Right lobe of liver (tissue), 6 donors: ENCODE measurements at regions not wholly inside any gene's neighbourhood (a gene's known extent, or its start where the extent isn't known, plus 50 kb on each side); places are given as distances from the start of the nearest gene placed in this dataset.

Experiments used
- ATAC-seq, 4 donors: fragments of 200-7000 bp; cut with Tn5 transposase; one replicate each; pipeline ENCODE4 v1.9.1; 2020; ENCODE audit warnings: mild to moderate bottlenecking in 4 of 4, moderate library complexity in 4 of 4
- DNase-seq, 3 donors: peaks; one replicate each; pipeline ENCODE4 v3.0.0-alpha.2; 2020
- H3K27ac ChIP-seq, 3 donors: fragments of 200-600 bp; one replicate each; pipeline ENCODE4 v1.8.0; 2022
- H3K27me3 ChIP-seq, 2 donors: fragments of 200-600 bp; one replicate each; pipeline ENCODE4 v1.8.0; 2022
- H3K36me3 ChIP-seq, 4 donors: fragments of 200-600 bp; sonication (generic) in 1 of 4; one replicate each; pipeline versions ENCODE4 v1.5.1 to v1.8.0; 2017 to 2022; ENCODE audit warnings: control low read depth in 1 of 4
- H3K4me1 ChIP-seq, 4 donors: fragments of 200-600 bp; sonication (generic) in 1 of 4; one replicate each; pipeline versions ENCODE4 v1.5.1 to v1.8.0; 2017 to 2022; ENCODE audit warnings: control low read depth in 1 of 4
- H3K4me3 ChIP-seq, 3 donors: fragments of 200-600 bp; one replicate each; pipeline ENCODE4 v1.8.0; 2022
- H3K9me3 ChIP-seq, 4 donors: fragments of 200-600 bp; sonication (generic) in 1 of 4; one replicate each; pipeline versions ENCODE4 v1.5.1 to v1.8.0; 2017 to 2022; ENCODE audit warnings: control low read depth in 1 of 4
- POLR2A ChIP-seq: fragments of 450-650 bp; IDR thresholded peaks from one replicate; pipeline ENCODE4 v1.6.1; 2017; ENCODE audit warnings: antibody characterized with exemption, mild to moderate bottlenecking
- WGBS: methylation state at CpG from one replicate; pipeline ENCODE4 v1.1.6; 2018; ENCODE audit warnings: low coverage, low lambda C conversion rate; ENCODE audit not compliant: insufficient coverage; ENCODE audit errors: missing lambda C conversion rate; 5-methylcytosine and 5-hydroxymethylcytosine counted together
- intact Hi-C, 2 donors: fragments of 100-400 bp; cut with DNase I; formaldehyde crosslinking; loops; one replicate each; pipeline versions ENCODE4 v1.11.2 to v1.14.1; 2022
- TF ChIP-seq, protein P1 (sequence below), 4 donors: fragments of 200-600 bp in 3 of 4; fragments of 450-650 bp in 1 of 4; IDR thresholded peaks; one replicate each; pipeline versions ENCODE4 v1.5.1 to v1.8.0; 2016 to 2022; ENCODE audit warnings: antibody characterized with exemption in 4 of 4, mild to moderate bottlenecking in 2 of 4
- donor health status: DM: no; HTN: yes; CAD: no.
- donor health status: DM: no; HTN: no; CAD: no.
- donor health status: DM: no; HTN: no; CAD: no.
- donor health status: DM: no; HTN: yes; CAD: no.
- donor health status: DM: no; HTN: yes; CAD: no.

DNA sequence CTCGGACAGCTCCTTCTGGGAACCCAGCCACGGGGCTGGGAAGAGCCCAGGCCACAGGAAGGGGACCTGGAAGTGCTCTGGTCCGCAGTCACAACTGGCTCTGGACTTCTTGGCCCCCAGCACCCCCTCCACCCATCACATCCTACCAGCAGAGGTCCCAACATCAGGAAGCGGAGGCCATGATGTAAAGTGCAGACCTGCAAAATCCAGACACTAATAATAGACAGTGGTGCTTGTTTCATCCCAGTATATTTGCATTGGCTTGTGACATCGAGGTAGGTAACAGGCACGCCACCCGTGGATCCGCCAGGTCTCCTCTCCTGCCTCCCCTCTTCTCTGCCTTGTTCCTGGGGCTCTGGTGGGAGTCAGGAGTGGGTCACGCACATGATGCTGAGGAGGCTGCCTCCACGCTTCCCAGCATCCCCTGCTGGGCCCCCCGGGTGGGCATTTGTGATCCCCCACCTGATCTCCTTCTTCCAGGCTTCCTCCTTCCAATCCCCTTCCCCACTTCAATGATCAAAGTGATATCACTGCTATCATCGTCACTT, 1454.0 kb downstream of the BRD1 start:
- Histone ChIP-seq H3K36me3 (no peaks in the 10 kb centered on the region), H3K27ac (no peak overlapping the region), H3K4me1 (peaks cover 0 to 16% (median 0%) of the 10 kb centered on the region in 4 donors), H3K9me3 (no peaks in the 10 kb centered on the region), H3K27me3 (no peaks in the 10 kb centered on the region), H3K4me3 (no peak overlapping the region)
- intact Hi-C loops: no loop called here
- DNase-seq (peak in 1 of 3 donors; percentile 18), ATAC-seq (no peak)
- 53% methylated on average over 8 of the region's 12 CpGs for WGBS
- no peak for TF ChIP-seq POLR2A
- TF ChIP-seq, protein P1, sequence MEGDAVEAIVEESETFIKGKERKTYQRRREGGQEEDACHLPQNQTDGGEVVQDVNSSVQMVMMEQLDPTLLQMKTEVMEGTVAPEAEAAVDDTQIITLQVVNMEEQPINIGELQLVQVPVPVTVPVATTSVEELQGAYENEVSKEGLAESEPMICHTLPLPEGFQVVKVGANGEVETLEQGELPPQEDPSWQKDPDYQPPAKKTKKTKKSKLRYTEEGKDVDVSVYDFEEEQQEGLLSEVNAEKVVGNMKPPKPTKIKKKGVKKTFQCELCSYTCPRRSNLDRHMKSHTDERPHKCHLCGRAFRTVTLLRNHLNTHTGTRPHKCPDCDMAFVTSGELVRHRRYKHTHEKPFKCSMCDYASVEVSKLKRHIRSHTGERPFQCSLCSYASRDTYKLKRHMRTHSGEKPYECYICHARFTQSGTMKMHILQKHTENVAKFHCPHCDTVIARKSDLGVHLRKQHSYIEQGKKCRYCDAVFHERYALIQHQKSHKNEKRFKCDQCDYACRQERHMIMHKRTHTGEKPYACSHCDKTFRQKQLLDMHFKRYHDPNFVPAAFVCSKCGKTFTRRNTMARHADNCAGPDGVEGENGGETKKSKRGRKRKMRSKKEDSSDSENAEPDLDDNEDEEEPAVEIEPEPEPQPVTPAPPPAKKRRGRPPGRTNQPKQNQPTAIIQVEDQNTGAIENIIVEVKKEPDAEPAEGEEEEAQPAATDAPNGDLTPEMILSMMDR (IDR thresholded peaks at IDR 0.05): no peak

DNA sequence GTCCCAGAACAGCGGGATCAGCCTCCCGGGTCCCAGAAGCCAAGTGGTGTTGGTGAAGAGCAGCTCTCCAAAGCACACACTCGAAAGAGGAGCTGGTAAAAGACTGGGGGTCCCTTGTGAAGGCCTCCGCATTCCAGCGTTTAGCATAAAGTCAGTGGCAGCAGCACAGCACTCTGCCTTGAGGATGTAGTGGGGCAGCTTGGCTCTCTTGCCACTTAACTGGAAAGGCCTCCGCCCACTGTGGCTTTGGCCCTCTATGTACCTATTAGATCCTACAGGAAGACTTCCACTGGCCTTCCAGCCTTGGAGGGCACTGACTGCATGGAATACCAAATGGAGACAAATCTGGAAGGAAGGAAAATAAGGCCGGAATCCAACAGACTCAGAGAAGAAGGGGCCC, 1455.3 kb downstream of the BRD1 start:
- intact Hi-C loops: no loop called here
- ATAC-seq: no peak
- no peak overlapping the region for H3K27ac ChIP-seq
- no peak overlapping the region for H3K4me3 ChIP-seq
- 69% methylated on average over 5 of the region's 7 CpGs for WGBS
- no peaks in the 10 kb centered on the region for H3K27me3 ChIP-seq
- no peak for TF ChIP-seq POLR2A
- TF ChIP-seq, protein P1 (IDR thresholded peaks at IDR 0.05): no peak
- no peaks in the 10 kb centered on the region for H3K36me3 ChIP-seq
- no peaks in the 10 kb centered on the region for H3K9me3 ChIP-seq
- H3K4me1 ChIP-seq: peaks cover 0 to 16% (median 0%) of the 10 kb centered on the region in 4 donors
- DNase-seq: no peak

DNA sequence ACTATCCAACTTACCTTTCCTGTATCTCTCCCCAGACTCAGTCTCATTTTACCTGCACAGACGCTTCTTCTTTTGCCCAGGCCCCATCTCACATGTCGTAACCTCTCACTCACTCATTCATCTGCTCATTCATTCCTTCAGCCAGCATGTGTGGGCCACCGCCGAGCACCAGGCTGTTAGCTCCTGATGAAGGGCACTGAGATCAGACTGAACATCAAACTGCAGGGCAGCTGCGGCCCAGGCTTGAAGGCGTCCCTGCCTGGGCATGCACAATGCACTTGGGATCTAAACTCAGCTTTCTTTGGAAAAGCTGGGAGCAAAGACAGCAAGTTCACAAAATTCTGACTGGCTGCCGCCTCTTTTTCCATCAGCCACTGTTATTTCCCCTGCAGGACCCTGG, 1456.3 kb downstream of the BRD1 start:
- ATAC-seq (no peak), DNase-seq (no peak)
- WGBS: 66% methylated on average over 6 of the region's 7 CpGs
- Histone ChIP-seq H3K4me3 (no peak overlapping the region), H3K27ac (peak overlapping the region in 1 of 3 donors; percentile 71), H3K9me3 (no peaks in the 10 kb centered on the region), H3K27me3 (no peaks in the 10 kb centered on the region), H3K4me1 (peaks cover 0 to 16% (median 0%) of the 10 kb centered on the region in 4 donors), H3K36me3 (no peaks in the 10 kb centered on the region)
- intact Hi-C loops: no loop called here
- TF ChIP-seq POLR2A: no peak
- TF ChIP-seq, protein P1 (IDR thresholded peaks at IDR 0.05): no peak

DNA sequence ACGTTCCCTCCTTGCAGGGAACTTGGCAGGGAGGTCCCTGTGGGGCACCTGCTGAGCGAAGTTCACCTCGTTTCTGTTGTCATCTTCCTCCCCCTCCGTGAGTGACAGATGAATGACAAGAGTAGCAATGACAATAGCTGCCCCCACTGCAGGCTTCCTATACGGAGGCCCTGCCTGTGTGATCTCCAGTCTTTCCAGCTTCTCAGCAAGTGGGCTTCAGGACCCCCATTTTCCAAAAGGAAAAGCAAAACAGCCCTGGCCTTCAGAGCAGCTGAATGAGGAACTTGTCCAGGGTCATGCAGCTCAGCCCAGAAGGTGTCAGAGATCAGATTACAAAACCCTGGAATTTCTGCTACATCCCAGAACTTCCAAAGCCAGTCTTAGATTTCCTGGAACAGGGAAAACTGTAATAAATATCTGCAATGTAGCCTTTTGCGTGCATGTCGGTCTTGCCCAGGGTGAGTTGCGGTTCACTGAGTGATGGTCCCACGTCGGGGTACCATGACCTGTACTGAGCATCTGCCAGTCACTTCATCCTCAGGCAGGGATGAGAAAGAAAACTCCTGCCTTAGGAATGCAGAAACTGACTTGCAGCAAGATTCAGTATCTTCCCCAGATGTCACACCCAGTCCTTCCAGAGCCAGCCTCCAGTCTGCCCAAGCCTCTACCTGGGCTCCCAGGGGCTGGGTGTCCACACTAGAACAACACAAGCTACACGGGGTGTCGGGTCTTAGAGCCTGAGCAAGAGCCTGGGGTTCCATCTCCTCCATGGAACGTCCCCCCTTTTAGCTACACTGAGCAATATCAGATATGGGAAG, 1457.0 kb downstream of the BRD1 start:
- 43% methylated on average over 4 of the region's 13 CpGs for WGBS
- H3K4me3 ChIP-seq: peak overlapping the region in 1 of 3 donors; percentile 23
- H3K36me3 ChIP-seq: no peaks in the 10 kb centered on the region
- DNase-seq (no peak), ATAC-seq (peak; percentile 9 to 64 (median 40))
- H3K27ac ChIP-seq: peak overlapping the region in 1 of 3 donors; percentile 71
- H3K27me3 ChIP-seq: no peaks in the 10 kb centered on the region
- intact Hi-C loops: no loop called here
- TF ChIP-seq, protein P1 (IDR thresholded peaks at IDR 0.05): no peak
- TF ChIP-seq POLR2A: no peak
- H3K9me3 ChIP-seq: no peaks in the 10 kb centered on the region
- peaks cover 0 to 16% (median 0%) of the 10 kb centered on the region in 4 donors for H3K4me1 ChIP-seq
